Keratinocyte (primary cell): ENCODE measurements at regions not wholly inside any gene's neighbourhood (a gene's known extent, or its start where the extent isn't known, plus 50 kb on each side); places are given as distances from the start of the nearest gene placed in this dataset.

Source experiments
- DNase-seq: peaks from one replicate; pipeline ENCODE4 v3.0.0-alpha.2; 2011; ENCODE audit warnings: low read depth, missing footprints, low spot score
- FAIRE-seq: peaks from 2 replicates; lab custom pipeline; 2011; peaks lifted over from hg19 to GRCh38; lab: Jason Lieb, UNC
- H2AFZ ChIP-seq: 2 replicates; pipeline ENCODE4 v1.6.0; 2012; ENCODE audit warnings: low read length, control low read depth, inconsistent platforms; ENCODE audit not compliant: control insufficient read depth
- H3K27ac ChIP-seq: 2 replicates; pipeline ENCODE4 v1.5.1; 2011; ENCODE audit warnings: low read length; ENCODE audit not compliant: control insufficient read depth, insufficient read depth
- H3K27me3 ChIP-seq: 3 replicates; pipeline ENCODE4 v1.6.0; 2011; ENCODE audit warnings: low read length; ENCODE audit not compliant: control insufficient read depth, insufficient read depth; ENCODE audit errors: extremely low read depth
- H3K36me3 ChIP-seq, 2 experiments: 2 replicates in 1 of 2; 3 replicates in 1 of 2; pipeline ENCODE4 v1.5.1; 2011; ENCODE audit warnings: low read length in 2 of 2, mild to moderate bottlenecking in 1 of 2; ENCODE audit not compliant: control insufficient read depth in 2 of 2, insufficient read depth in 2 of 2; ENCODE audit errors: extremely low read depth in 1 of 2
- H3K4me1 ChIP-seq: 3 replicates; pipeline ENCODE4 v1.5.1; 2011; ENCODE audit warnings: low read length; ENCODE audit not compliant: control insufficient read depth, insufficient read depth; ENCODE audit errors: extremely low read depth
- H3K4me2 ChIP-seq: 3 replicates; pipeline ENCODE4 v1.6.0; 2011; ENCODE audit warnings: low read depth, low read length; ENCODE audit not compliant: control insufficient read depth, insufficient read depth; ENCODE audit errors: extremely low read depth
- H3K4me3 ChIP-seq, 3 experiments: fragments of 200-600 bp in 1 of 3; sonication (generic) in 1 of 3; 2 replicates in 2 of 3; 3 replicates in 1 of 3; pipeline ENCODE4 v1.5.1; 2011 to 2016; ENCODE audit warnings: low read length in 3 of 3, mild to moderate bottlenecking in 3 of 3, control low read depth in 2 of 3, inconsistent platforms in 1 of 3, low read depth in 1 of 3, mixed read lengths in 1 of 3, mixed run types in 1 of 3, moderate library complexity in 1 of 3; ENCODE audit not compliant: control insufficient read depth in 2 of 3, insufficient read depth in 2 of 3; ENCODE audit errors: extremely low read depth in 1 of 3
- H3K79me2 ChIP-seq: 2 replicates; pipeline ENCODE4 v1.6.0; 2012; ENCODE audit warnings: low read length; ENCODE audit not compliant: control insufficient read depth, insufficient read depth
- H3K9ac ChIP-seq: 3 replicates; pipeline ENCODE4 v1.6.0; 2011; ENCODE audit warnings: low read length; ENCODE audit not compliant: control insufficient read depth, insufficient read depth; ENCODE audit errors: extremely low read depth
- H3K9me1 ChIP-seq: 3 replicates; pipeline ENCODE4 v1.6.0; 2011; ENCODE audit warnings: low read length; ENCODE audit not compliant: control insufficient read depth, insufficient read depth; ENCODE audit errors: extremely low read depth
- H3K9me3 ChIP-seq: 2 replicates; pipeline ENCODE4 v1.5.1; 2012; ENCODE audit warnings: low read depth, low read length; ENCODE audit not compliant: control insufficient read depth
- H4K20me1 ChIP-seq: 3 replicates; pipeline ENCODE4 v1.6.0; 2011; ENCODE audit warnings: low read length; ENCODE audit not compliant: control insufficient read depth, insufficient read depth; ENCODE audit errors: extremely low read depth
- CTCF ChIP-seq, 3 experiments: IDR thresholded peaks in 1 of 3; conservative IDR thresholded peaks in 1 of 3; optimal IDR thresholded peaks in 1 of 3; 2 replicates in 2 of 3; 3 replicates in 1 of 3; pipeline versions ENCODE3 to v1.5.1; 2011; ENCODE audit warnings: low read length in 3 of 3, mild to moderate bottlenecking in 3 of 3, moderate library complexity in 2 of 3, control low read depth in 1 of 3, inconsistent platforms in 1 of 3; ENCODE audit not compliant: insufficient read depth in 2 of 3; ENCODE audit errors: extremely low read depth in 1 of 3
- EZH2 ChIP-seq: IDR thresholded peaks from one replicate; pipeline ENCODE4 v1.6.1; 2012; ENCODE audit warnings: inconsistent platforms, mild to moderate bottlenecking, low read length, moderate library complexity
- dilution Hi-C: fragments of 300-500 bp; cut with MboI; formaldehyde crosslinking; loops from one replicate; pipeline ENCODE4 v1.7.0; 2020; ENCODE audit warnings: low sequenced_read_pairs; ENCODE audit not compliant: extremely low pct_ligation_motif_present

- FAIRE-seq = no peak
- no peaks in the 10 kb centered on the region for H3K27me3 ChIP-seq
- no peaks in the 10 kb centered on the region for H3K9me1 ChIP-seq
- TF ChIP-seq EZH2 (no peak), CTCF (optimal IDR thresholded peaks at IDR 0.05 in 1 of 3, IDR thresholded peaks at IDR 0.05 in 1 of 3, conservative IDR thresholded peaks at IDR 0.05 in 1 of 3; ENCODE audit: extremely low read depth in 1 of 3, insufficient read depth in 2 of 3, low read length in 3 of 3) (no peak)
- H3K9me3 ChIP-seq = no peaks in the 10 kb centered on the region
- H3K4me3 ChIP-seq = no peak overlapping the region
- no peaks in the 10 kb centered on the region for H3K36me3 ChIP-seq
- no peak overlapping the region for H3K4me2 ChIP-seq
- no peak overlapping the region for H3K27ac ChIP-seq
- no peaks in the 10 kb centered on the region for H3K79me2 ChIP-seq
- no peak for DNase-seq
- H4K20me1 ChIP-seq = no peaks in the 10 kb centered on the region
- no peak overlapping the region for H2AFZ ChIP-seq
- dilution Hi-C loops = no loop called here
- no peaks in the 10 kb centered on the region for H3K4me1 ChIP-seq
- H3K9ac ChIP-seq = no peak overlapping the region
These were observed 325.9 kb downstream of the FSIP2 start for GRCh38 chr2:186064507-186064906.

- Histone ChIP-seq H3K79me2 (no peaks in the 10 kb centered on the region), H4K20me1 (no peaks in the 10 kb centered on the region), H3K4me1 (no peaks in the 10 kb centered on the region), H3K9me1 (no peaks in the 10 kb centered on the region), H3K4me3 (no peak overlapping the region), H2AFZ (no peak overlapping the region), H3K27me3 (no peaks in the 10 kb centered on the region), H3K9me3 (no peaks in the 10 kb centered on the region), H3K27ac (no peak overlapping the region), H3K9ac (no peak overlapping the region), H3K36me3 (no peaks in the 10 kb centered on the region), H3K4me2 (no peak overlapping the region)
- dilution Hi-C loops = no loop called here
- peak; percentile 60 for FAIRE-seq
- no peak for TF ChIP-seq CTCF (optimal IDR thresholded peaks at IDR 0.05 in 1 of 3, IDR thresholded peaks at IDR 0.05 in 1 of 3, conservative IDR thresholded peaks at IDR 0.05 in 1 of 3; ENCODE audit: extremely low read depth in 1 of 3, insufficient read depth in 2 of 3, low read length in 3 of 3)
- TF ChIP-seq EZH2 = no peak
- no peak for DNase-seq
These were observed 326.9 kb downstream of the FSIP2 start for GRCh38 chr2:186065491-186065890.
